GM12878 (cell line): ENCODE measurements at regions not wholly inside any gene's neighbourhood (a gene's known extent, or its start where the extent isn't known, plus 50 kb on each side); places are given as distances from the start of the nearest gene placed in this dataset.

Experiments
- ATAC-seq: fragments of 200-7000 bp; cut with Tn5 transposase; 3 replicates; pipeline ENCODE4 v1.9.1; 2020; ENCODE audit warnings: mild to moderate bottlenecking, moderate library complexity
- BruUV-seq: library from RNA; stranded (reverse); fragments of 400-500 nt; replicated peaks from 2 replicates; lab custom pipeline; 2021; lab: Mats Ljungman, UMichigan
- CTCF ChIA-PET: fragments of 300-600 bp; sonication (Branson Sonifier 250); formaldehyde crosslinking; extraction: SDS; loops from one replicate; lab custom pipeline; 2021; ENCODE audit warnings: inconsistent platforms; lab: Yijun Ruan, JAX
- POLR2A ChIA-PET: fragments of 350-600 bp; formaldehyde crosslinking; extraction: SDS; loops from one replicate; lab custom pipeline; 2021; ENCODE audit warnings: inconsistent platforms; lab: Charles Lee
- RAD21 ChIA-PET: fragments of 300-600 bp; sonication (Branson Sonifier 250); formaldehyde crosslinking; loops from one replicate; lab custom pipeline; 2023; ENCODE audit warnings: antibody characterized with exemption; ENCODE audit not compliant: unreplicated experiment; lab: Charles Lee
- SMC1A ChIA-PET: fragments of 300-600 bp; sonication (Branson Sonifier 250); formaldehyde crosslinking; loops from one replicate; lab custom pipeline; 2023; ENCODE audit not compliant: unreplicated experiment, uncharacterized antibody; lab: Charles Lee
- DNase-seq: peaks from one replicate; pipeline ENCODE4 v3.0.0-alpha.2; 2011; ENCODE audit warnings: low read depth, low spot score
- FAIRE-seq: peaks from 3 replicates; lab custom pipeline; 2011; peaks lifted over from hg19 to GRCh38; lab: Jason Lieb, UNC
- H2AFZ ChIP-seq: 2 replicates; pipeline ENCODE4 v1.6.0; 2011; ENCODE audit warnings: low read depth, low read length, control low read depth; ENCODE audit not compliant: control insufficient read depth
- H3K27ac ChIP-seq: 2 replicates; pipeline ENCODE4 v1.5.1; 2011; ENCODE audit warnings: control low read depth; ENCODE audit not compliant: control insufficient read depth, insufficient read depth
- H3K27me3 ChIP-seq, 2 experiments: replicated peaks in 1 of 2; 2 replicates each; pipeline versions ENCODE4 v1.6.0 to v1.6.1; 2011; ENCODE audit warnings: low read length in 1 of 2; ENCODE audit not compliant: control insufficient read depth in 2 of 2, insufficient read depth in 2 of 2
- H3K36me3 ChIP-seq, 2 experiments: 2 replicates each; pipeline ENCODE4 v1.5.1; 2011; ENCODE audit warnings: low read length in 1 of 2; ENCODE audit not compliant: control insufficient read depth in 2 of 2, insufficient read depth in 2 of 2
- H3K4me1 ChIP-seq: 2 replicates; pipeline ENCODE4 v1.6.1; 2011; ENCODE audit warnings: mild to moderate bottlenecking, low read length, moderate library complexity, mixed read lengths; ENCODE audit not compliant: control insufficient read depth, insufficient read depth
- H3K4me2 ChIP-seq: 2 replicates; pipeline ENCODE4 v1.6.0; 2011; ENCODE audit warnings: control low read depth; ENCODE audit not compliant: control insufficient read depth, insufficient read depth
- H3K4me3 ChIP-seq: fragments of 200-600 bp; sonication (generic); 2 replicates; pipeline ENCODE4 v1.5.1; 2016
- H3K79me2 ChIP-seq: 2 replicates; pipeline ENCODE4 v1.6.0; 2011; ENCODE audit warnings: low read length; ENCODE audit not compliant: control insufficient read depth, insufficient read depth
- H3K9ac ChIP-seq: 2 replicates; pipeline ENCODE4 v1.8.0; 2011; ENCODE audit warnings: low read length, control low read depth, mixed read lengths; ENCODE audit not compliant: control insufficient read depth, insufficient read depth
- H3K9me3 ChIP-seq: replicated peaks from 3 replicates; pipeline ENCODE4 v1.5.1; 2011; ENCODE audit warnings: mild to moderate bottlenecking, low read length; ENCODE audit not compliant: control insufficient read depth, insufficient read depth
- H4K20me1 ChIP-seq: 2 replicates; pipeline ENCODE4 v1.6.0; 2011; ENCODE audit not compliant: control insufficient read depth, insufficient read depth
- ELK1 ChIP-seq: IDR thresholded peaks from 2 replicates; pipeline ENCODE4 v1.6.1; 2012; ENCODE audit warnings: low read depth, low read length, improper control_type of control experiment
- MXI1 ChIP-seq: fragments of 150-350 bp; IDR thresholded peaks from 2 replicates; pipeline ENCODE4 v1.6.1; 2011; ENCODE audit warnings: low read depth, mild to moderate bottlenecking, inconsistent platforms, low read length, improper control_type of control experiment
- ZNF24 ChIP-seq: fragments of 450-650 bp; IDR thresholded peaks from 2 replicates; pipeline ENCODE4 v1.6.1; 2017; ENCODE audit warnings: antibody characterized with exemption, mild to moderate bottlenecking
- WGBS: methylation state at CpG from one replicate; pipeline ENCODE4 v1.1.6; 2016; ENCODE audit warnings: low lambda C conversion rate; ENCODE audit not compliant: insufficient replicate concordance, insufficient coverage; ENCODE audit errors: missing lambda C conversion rate; 5-methylcytosine and 5-hydroxymethylcytosine counted together
- in situ Hi-C: fragments of 300-500 bp; cut with MboI; formaldehyde crosslinking; loops from 9 replicates; pipeline ENCODE4 v1.14.3; 2018; ENCODE audit warnings: mixed read lengths
- intact Hi-C: fragments of 100-400 bp; cut with micrococcal nuclease; formaldehyde crosslinking; loops from one replicate; pipeline ENCODE4 v1.14.2; 2022; ENCODE audit not compliant: unreplicated experiment
- TF ChIP-seq, protein P1 (sequence below): fragments of 450-650 bp; IDR thresholded peaks from 2 replicates; pipeline ENCODE4 v1.6.1; 2017; ENCODE audit warnings: antibody characterized with exemption, mild to moderate bottlenecking, moderate library complexity
- TF ChIP-seq, protein P2 (sequence below): IDR thresholded peaks from 2 replicates; pipeline ENCODE4 v1.6.1; 2011; ENCODE audit warnings: borderline replicate concordance, low read depth, mild to moderate bottlenecking, moderate library complexity, low read length; ENCODE audit not compliant: insufficient read depth, poor library complexity, severe bottlenecking
- TF ChIP-seq, protein P3 (sequence below): fragments of 450-650 bp; IDR thresholded peaks from 2 replicates; pipeline ENCODE4 v1.6.1; 2017; ENCODE audit warnings: mild to moderate bottlenecking, moderate library complexity

GRCh38 chr18:25463726-25464125 lies 111.8 kb upstream of the ZNF521 start:
- RAD21 ChIA-PET: no interaction called here

GRCh38 chr18:25459814-25460213 lies 107.8 kb upstream of the ZNF521 start:
- no peak overlapping the region for H3K4me2 ChIP-seq
- FAIRE-seq (no peak), ATAC-seq (no peak), DNase-seq (no peak)
- ChIA-PET SMC1A (no interaction called here), POLR2A (no interaction called here), RAD21 (no interaction called here), CTCF (interaction anchor here (1.0 kb wide), 1 partner anchor 208 kb away, joined by 3 read pairs; no protein-coding TSS in a partner anchor)
- H4K20me1 ChIP-seq: no peaks in the 10 kb centered on the region; the same call in 1 of the 2 replicates
- H3K79me2 ChIP-seq: no peaks in the 10 kb centered on the region
- no peak overlapping the region for H3K4me3 ChIP-seq
- no peak overlapping the region for H3K27ac ChIP-seq
- H3K4me1 ChIP-seq: no peaks in the 10 kb centered on the region
- no peaks in the 10 kb centered on the region for H3K36me3 ChIP-seq
- BruUV-seq: no TSS peak
- H2AFZ ChIP-seq: no peak overlapping the region
- in situ Hi-C loops: no loop called here
- intact Hi-C loops: no loop called here
- WGBS: 0% methylated on average over 1 of the region's 1 CpG
- H3K9me3 ChIP-seq: no peaks in the 10 kb centered on the region
- H3K27me3 ChIP-seq: no peaks in the 10 kb centered on the region
- H3K9ac ChIP-seq: no peak overlapping the region
- TF ChIP-seq, protein P1, sequence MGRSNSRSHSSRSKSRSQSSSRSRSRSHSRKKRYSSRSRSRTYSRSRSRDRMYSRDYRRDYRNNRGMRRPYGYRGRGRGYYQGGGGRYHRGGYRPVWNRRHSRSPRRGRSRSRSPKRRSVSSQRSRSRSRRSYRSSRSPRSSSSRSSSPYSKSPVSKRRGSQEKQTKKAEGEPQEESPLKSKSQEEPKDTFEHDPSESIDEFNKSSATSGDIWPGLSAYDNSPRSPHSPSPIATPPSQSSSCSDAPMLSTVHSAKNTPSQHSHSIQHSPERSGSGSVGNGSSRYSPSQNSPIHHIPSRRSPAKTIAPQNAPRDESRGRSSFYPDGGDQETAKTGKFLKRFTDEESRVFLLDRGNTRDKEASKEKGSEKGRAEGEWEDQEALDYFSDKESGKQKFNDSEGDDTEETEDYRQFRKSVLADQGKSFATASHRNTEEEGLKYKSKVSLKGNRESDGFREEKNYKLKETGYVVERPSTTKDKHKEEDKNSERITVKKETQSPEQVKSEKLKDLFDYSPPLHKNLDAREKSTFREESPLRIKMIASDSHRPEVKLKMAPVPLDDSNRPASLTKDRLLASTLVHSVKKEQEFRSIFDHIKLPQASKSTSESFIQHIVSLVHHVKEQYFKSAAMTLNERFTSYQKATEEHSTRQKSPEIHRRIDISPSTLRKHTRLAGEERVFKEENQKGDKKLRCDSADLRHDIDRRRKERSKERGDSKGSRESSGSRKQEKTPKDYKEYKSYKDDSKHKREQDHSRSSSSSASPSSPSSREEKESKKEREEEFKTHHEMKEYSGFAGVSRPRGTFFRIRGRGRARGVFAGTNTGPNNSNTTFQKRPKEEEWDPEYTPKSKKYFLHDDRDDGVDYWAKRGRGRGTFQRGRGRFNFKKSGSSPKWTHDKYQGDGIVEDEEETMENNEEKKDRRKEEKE: no peak
- TF ChIP-seq, protein P2, sequence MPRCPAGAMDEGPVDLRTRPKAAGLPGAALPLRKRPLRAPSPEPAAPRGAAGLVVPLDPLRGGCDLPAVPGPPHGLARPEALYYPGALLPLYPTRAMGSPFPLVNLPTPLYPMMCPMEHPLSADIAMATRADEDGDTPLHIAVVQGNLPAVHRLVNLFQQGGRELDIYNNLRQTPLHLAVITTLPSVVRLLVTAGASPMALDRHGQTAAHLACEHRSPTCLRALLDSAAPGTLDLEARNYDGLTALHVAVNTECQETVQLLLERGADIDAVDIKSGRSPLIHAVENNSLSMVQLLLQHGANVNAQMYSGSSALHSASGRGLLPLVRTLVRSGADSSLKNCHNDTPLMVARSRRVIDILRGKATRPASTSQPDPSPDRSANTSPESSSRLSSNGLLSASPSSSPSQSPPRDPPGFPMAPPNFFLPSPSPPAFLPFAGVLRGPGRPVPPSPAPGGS: no peak
- TF ChIP-seq, protein P3, sequence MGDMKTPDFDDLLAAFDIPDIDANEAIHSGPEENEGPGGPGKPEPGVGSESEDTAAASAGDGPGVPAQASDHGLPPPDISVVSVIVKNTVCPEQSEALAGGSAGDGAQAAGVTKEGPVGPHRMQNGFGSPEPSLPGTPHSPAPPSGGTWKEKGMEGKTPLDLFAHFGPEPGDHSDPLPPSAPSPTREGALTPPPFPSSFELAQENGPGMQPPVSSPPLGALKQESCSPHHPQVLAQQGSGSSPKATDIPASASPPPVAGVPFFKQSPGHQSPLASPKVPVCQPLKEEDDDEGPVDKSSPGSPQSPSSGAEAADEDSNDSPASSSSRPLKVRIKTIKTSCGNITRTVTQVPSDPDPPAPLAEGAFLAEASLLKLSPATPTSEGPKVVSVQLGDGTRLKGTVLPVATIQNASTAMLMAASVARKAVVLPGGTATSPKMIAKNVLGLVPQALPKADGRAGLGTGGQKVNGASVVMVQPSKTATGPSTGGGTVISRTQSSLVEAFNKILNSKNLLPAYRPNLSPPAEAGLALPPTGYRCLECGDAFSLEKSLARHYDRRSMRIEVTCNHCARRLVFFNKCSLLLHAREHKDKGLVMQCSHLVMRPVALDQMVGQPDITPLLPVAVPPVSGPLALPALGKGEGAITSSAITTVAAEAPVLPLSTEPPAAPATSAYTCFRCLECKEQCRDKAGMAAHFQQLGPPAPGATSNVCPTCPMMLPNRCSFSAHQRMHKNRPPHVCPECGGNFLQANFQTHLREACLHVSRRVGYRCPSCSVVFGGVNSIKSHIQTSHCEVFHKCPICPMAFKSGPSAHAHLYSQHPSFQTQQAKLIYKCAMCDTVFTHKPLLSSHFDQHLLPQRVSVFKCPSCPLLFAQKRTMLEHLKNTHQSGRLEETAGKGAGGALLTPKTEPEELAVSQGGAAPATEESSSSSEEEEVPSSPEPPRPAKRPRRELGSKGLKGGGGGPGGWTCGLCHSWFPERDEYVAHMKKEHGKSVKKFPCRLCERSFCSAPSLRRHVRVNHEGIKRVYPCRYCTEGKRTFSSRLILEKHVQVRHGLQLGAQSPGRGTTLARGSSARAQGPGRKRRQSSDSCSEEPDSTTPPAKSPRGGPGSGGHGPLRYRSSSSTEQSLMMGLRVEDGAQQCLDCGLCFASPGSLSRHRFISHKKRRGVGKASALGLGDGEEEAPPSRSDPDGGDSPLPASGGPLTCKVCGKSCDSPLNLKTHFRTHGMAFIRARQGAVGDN: no peak

More at GRCh38 chr18:25463726-25464125, 111.8 kb upstream of the ZNF521 start:
- intact Hi-C loops (no loop called here), in situ Hi-C loops (no loop called here)
- H3K9me3 ChIP-seq: no peaks in the 10 kb centered on the region
- CTCF ChIA-PET: no interaction called here
- no peaks in the 10 kb centered on the region for H4K20me1 ChIP-seq
- SMC1A ChIA-PET: no interaction called here
- no peak for ATAC-seq
- H3K27ac ChIP-seq: no peak overlapping the region
- H3K4me1 ChIP-seq: no peaks in the 10 kb centered on the region
- no peaks in the 10 kb centered on the region for H3K79me2 ChIP-seq
- BruUV-seq: no TSS peak
- FAIRE-seq: no peak
- TF ChIP-seq ELK1: no peak
- no peak for TF ChIP-seq MXI1
- peak; percentile 92 for TF ChIP-seq ZNF24
- no peaks in the 10 kb centered on the region; a peak in 1 of 4 replicates for H3K27me3 ChIP-seq
- no peak overlapping the region for H3K4me2 ChIP-seq
- no peak overlapping the region for H2AFZ ChIP-seq
- no peak overlapping the region for H3K4me3 ChIP-seq
- no peak overlapping the region for H3K9ac ChIP-seq
- H3K36me3 ChIP-seq: no peaks in the 10 kb centered on the region
- POLR2A ChIA-PET: no interaction called here
- DNase-seq: no peak
- 43% methylated on average over 4 of the region's 4 CpGs for WGBS
